B cell (primary cell): ENCODE measurements at regions not wholly inside any gene's neighbourhood (a gene's known extent, or its start where the extent isn't known, plus 50 kb on each side); places are given as distances from the start of the nearest gene placed in this dataset.

Source experiments
- CTCF ChIP-seq: fragments of 200-600 bp; IDR thresholded peaks from one replicate; pipeline ENCODE4 v1.8.0; 2022; ENCODE audit warnings: antibody characterized with exemption, mild to moderate bottlenecking
- EZH2 ChIP-seq: IDR thresholded peaks from 2 replicates; pipeline ENCODE4 v1.6.1; 2012; ENCODE audit warnings: borderline replicate concordance, low read depth, mild to moderate bottlenecking, moderate library complexity, low read length; ENCODE audit not compliant: insufficient read depth, poor library complexity, severe bottlenecking

GRCh38 chr1:79657951-79658658 is 651.6 kb upstream of the ADGRL4 start:
- TF ChIP-seq CTCF (no peak), EZH2 (no peak)
